Glutamatergic neuron (in vitro differentiated cells): ENCODE measurements at regions not wholly inside any gene's neighbourhood (a gene's known extent, or its start where the extent isn't known, plus 50 kb on each side); places are given as distances from the start of the nearest gene placed in this dataset.

Source experiments
- DNase-seq: peaks from one replicate; pipeline ENCODE4 v3.0.0; 2022
- H3K27ac Mint-ChIP-seq: one replicate; pipeline ENCODE4 v1.8.0; 2020; ENCODE audit warnings: mild to moderate bottlenecking, mixed read lengths, inconsistent platforms; ENCODE audit not compliant: unreplicated experiment
- H3K27me3 Mint-ChIP-seq: one replicate; pipeline ENCODE4 v1.8.0; 2020; ENCODE audit warnings: mild to moderate bottlenecking, moderate library complexity, mixed read lengths, inconsistent platforms; ENCODE audit not compliant: unreplicated experiment
- H3K36me3 Mint-ChIP-seq: one replicate; pipeline ENCODE4 v1.8.0; 2020; ENCODE audit warnings: mild to moderate bottlenecking, mixed read lengths, inconsistent platforms; ENCODE audit not compliant: unreplicated experiment
- H3K4me1 Mint-ChIP-seq: one replicate; pipeline ENCODE4 v1.8.0; 2020; ENCODE audit warnings: mild to moderate bottlenecking, low read depth, mixed read lengths, inconsistent platforms; ENCODE audit not compliant: unreplicated experiment
- H3K4me3 Mint-ChIP-seq: one replicate; pipeline ENCODE4 v1.8.0; 2020; ENCODE audit warnings: mild to moderate bottlenecking, mixed read lengths, inconsistent platforms; ENCODE audit not compliant: unreplicated experiment
- H3K9me3 Mint-ChIP-seq: one replicate; pipeline ENCODE4 v1.8.0; 2020; ENCODE audit warnings: mild to moderate bottlenecking, moderate library complexity, mixed read lengths, inconsistent platforms; ENCODE audit not compliant: unreplicated experiment
- CTCF ChIP-seq: fragments of 200-600 bp; sonication (generic); IDR thresholded peaks from one replicate; pipeline ENCODE4 v1.5.0; 2021; ENCODE audit not compliant: partially characterized antibody, unreplicated experiment

GRCh38 chr20:10798811-10799210 lies 125.0 kb upstream of the JAG1 start:
- Mint-ChIP-seq H3K27ac (no peak overlapping the region), H3K27me3 (no peaks in the 10 kb centered on the region), H3K36me3 (no peaks in the 10 kb centered on the region), H3K4me3 (no peak overlapping the region), H3K4me1 (no peaks in the 10 kb centered on the region), H3K9me3 (no peaks in the 10 kb centered on the region)
- TF ChIP-seq CTCF: no peak
- DNase-seq: no peak

- Mint-ChIP-seq H3K4me1 (no peaks in the 10 kb centered on the region), H3K9me3 (no peaks in the 10 kb centered on the region), H3K27me3 (no peaks in the 10 kb centered on the region), H3K27ac (no peak overlapping the region), H3K4me3 (no peak overlapping the region), H3K36me3 (no peaks in the 10 kb centered on the region)
- no peak for TF ChIP-seq CTCF
- DNase-seq: no peak
Observed at GRCh38 chr20:10799735-10800134, 125.9 kb upstream of the JAG1 start.

- Mint-ChIP-seq H3K4me3 (no peak overlapping the region), H3K27ac (no peak overlapping the region), H3K4me1 (no peaks in the 10 kb centered on the region), H3K9me3 (no peaks in the 10 kb centered on the region), H3K27me3 (no peaks in the 10 kb centered on the region), H3K36me3 (no peaks in the 10 kb centered on the region)
- no peak for DNase-seq
- TF ChIP-seq CTCF: no peak
Observed at GRCh38 chr20:10800288-10800687, 126.5 kb upstream of the JAG1 start.

- no peaks in the 10 kb centered on the region for H3K9me3 Mint-ChIP-seq
- H3K27me3 Mint-ChIP-seq: no peaks in the 10 kb centered on the region
- no peak for DNase-seq
Observed at GRCh38 chr20:10802236-10802635, 128.4 kb upstream of the JAG1 start.

GRCh38 chr20:10805764-10806163 lies 132.0 kb upstream of the JAG1 start:
- Mint-ChIP-seq H3K4me1 (peaks cover 13% of the 10 kb centered on the region), H3K27me3 (no peaks in the 10 kb centered on the region), H3K4me3 (no peak overlapping the region), H3K27ac (no peak overlapping the region), H3K36me3 (no peaks in the 10 kb centered on the region), H3K9me3 (no peaks in the 10 kb centered on the region)
- no peak for TF ChIP-seq CTCF
- no peak for DNase-seq

More at GRCh38 chr20:10802236-10802635, 128.4 kb upstream of the JAG1 start:
- no peak for TF ChIP-seq CTCF
- Mint-ChIP-seq H3K27ac (no peak overlapping the region), H3K36me3 (no peaks in the 10 kb centered on the region), H3K4me1 (peaks cover 13% of the 10 kb centered on the region), H3K4me3 (no peak overlapping the region)
